GM12891 (cell line): ENCODE measurements at regions not wholly inside any gene's neighbourhood (a gene's known extent, or its start where the extent isn't known, plus 50 kb on each side); places are given as distances from the start of the nearest gene placed in this dataset.
"Not testable (repeated sequence)": the region's sequence is repeated elsewhere in the genome, so short reads cannot be mapped to it uniquely, and the experiment has no call there.

ENCODE experiments used
- DNase-seq: peaks from one replicate; pipeline ENCODE4 v3.0.0; 2011; ENCODE audit warnings: low spot score; ENCODE audit not compliant: insufficient read length
- FAIRE-seq: peaks from 2 replicates; lab custom pipeline; 2011; peaks lifted over from hg19 to GRCh38; lab: Jason Lieb, UNC
- PAX5 ChIP-seq: IDR thresholded peaks from 2 replicates; pipeline ENCODE4 v1.6.1; 2011; ENCODE audit warnings: low read length, moderate library complexity, mild to moderate bottlenecking; ENCODE audit not compliant: insufficient read depth, severe bottlenecking
- POLR2A ChIP-seq: IDR thresholded peaks from 2 replicates; pipeline ENCODE4 v1.6.1; 2011; ENCODE audit warnings: low read depth, low read length, control low read depth
- POLR2AphosphoS5 ChIP-seq: IDR thresholded peaks from 2 replicates; pipeline ENCODE4 v1.6.1; 2011; ENCODE audit warnings: low read depth, low read length, control low read depth
- POU2F2 ChIP-seq: IDR thresholded peaks from 2 replicates; pipeline ENCODE4 v1.6.1; 2011; ENCODE audit warnings: low read depth, mild to moderate bottlenecking, control low read depth, low read length, moderate library complexity
- SPI1 ChIP-seq: IDR thresholded peaks from 2 replicates; pipeline ENCODE4 v1.6.1; 2011; ENCODE audit warnings: low read depth, low read length, control low read depth
- TAF1 ChIP-seq: IDR thresholded peaks from 2 replicates; pipeline ENCODE4 v1.6.1; 2011; ENCODE audit warnings: low read depth, low read length, control low read depth

GRCh38 chrX:144648788-144649187 lies 598.5 kb upstream of the SPANXN1 start:
- no peak for TF ChIP-seq TAF1
- TF ChIP-seq POU2F2: no peak
- TF ChIP-seq POLR2AphosphoS5: no peak
- no peak for TF ChIP-seq POLR2A
- TF ChIP-seq PAX5: no peak
- no peak for TF ChIP-seq SPI1
- DNase-seq: no peak
- FAIRE-seq: no peak

- TF ChIP-seq PAX5 (no peak), SPI1 (no peak), POU2F2 (no peak), TAF1 (no peak), POLR2AphosphoS5 (no peak), POLR2A (no peak)
- FAIRE-seq (no peak), DNase-seq (no peak)
Measured at GRCh38 chrX:144681501-144681900, 565.8 kb upstream of the SPANXN1 start.

- no peak for FAIRE-seq
Measured at GRCh38 chrX:144683247-144683646, 564.1 kb upstream of the SPANXN1 start.

GRCh38 chrX:144709841-144710240 lies 537.5 kb upstream of the SPANXN1 start:
- no peak for TF ChIP-seq POLR2AphosphoS5
- no peak for TF ChIP-seq PAX5
- TF ChIP-seq POLR2A: no peak
- TF ChIP-seq POU2F2: no peak
- TF ChIP-seq SPI1: no peak
- TF ChIP-seq TAF1: no peak
- FAIRE-seq (no peak), DNase-seq (no peak)

More at GRCh38 chrX:144683247-144683646, 564.1 kb upstream of the SPANXN1 start:
- no peak for DNase-seq
- no peak for TF ChIP-seq POLR2AphosphoS5
- TF ChIP-seq POU2F2: no peak
- no peak for TF ChIP-seq TAF1
- no peak for TF ChIP-seq POLR2A
- TF ChIP-seq SPI1: no peak
- no peak for TF ChIP-seq PAX5

GRCh38 chrX:144715337-144715736 lies 532.0 kb upstream of the SPANXN1 start:
- no peak for FAIRE-seq
- DNase-seq: no peak
- TF ChIP-seq PAX5 (no peak), POLR2AphosphoS5 (no peak), POU2F2 (no peak), TAF1 (no peak), POLR2A (no peak), SPI1 (no peak)

GRCh38 chrX:144716187-144716586 lies 531.1 kb upstream of the SPANXN1 start:
- TF ChIP-seq PAX5: no peak
- no peak for TF ChIP-seq SPI1
- TF ChIP-seq POLR2AphosphoS5: no peak
- no peak for TF ChIP-seq POU2F2
- TF ChIP-seq TAF1: no peak
- TF ChIP-seq POLR2A: no peak
- FAIRE-seq (no peak), DNase-seq (no peak)

- FAIRE-seq (no peak), DNase-seq (no peak)
- TF ChIP-seq TAF1 (no peak), POU2F2 (no peak), POLR2AphosphoS5 (no peak), PAX5 (no peak), POLR2A (no peak), SPI1 (no peak)
Measured at GRCh38 chrX:144717682-144718081, 529.6 kb upstream of the SPANXN1 start.

- no peak for DNase-seq
- FAIRE-seq: no peak
- TF ChIP-seq PAX5 (no peak), TAF1 (no peak)
Measured at GRCh38 chrX:144722307-144722706, 525.0 kb upstream of the SPANXN1 start.

GRCh38 chrX:144730471-144730870 lies 516.8 kb upstream of the SPANXN1 start:
- DNase-seq: no peak
- FAIRE-seq: no peak
- TF ChIP-seq PAX5: no peak
- TF ChIP-seq POLR2A: no peak
- TF ChIP-seq POU2F2: no peak
- TF ChIP-seq POLR2AphosphoS5: no peak
- TF ChIP-seq TAF1: no peak
- no peak for TF ChIP-seq SPI1

- no peak for FAIRE-seq
- TF ChIP-seq POLR2AphosphoS5 (no peak), POLR2A (no peak), POU2F2 (no peak), SPI1 (no peak), PAX5 (no peak), TAF1 (no peak)
- DNase-seq: no peak
Measured at GRCh38 chrX:144732588-144732987, 514.7 kb upstream of the SPANXN1 start.

GRCh38 chrX:144738246-144738645 lies 509.1 kb upstream of the SPANXN1 start:
- FAIRE-seq: no peak
- DNase-seq: no peak
- no peak for TF ChIP-seq SPI1
- no peak for TF ChIP-seq TAF1
- no peak for TF ChIP-seq PAX5
- TF ChIP-seq POLR2A: no peak
- no peak for TF ChIP-seq POU2F2
- no peak for TF ChIP-seq POLR2AphosphoS5

GRCh38 chrX:144768540-144768939 lies 478.8 kb upstream of the SPANXN1 start:
- FAIRE-seq (no peak), DNase-seq (no peak)
- no peak for TF ChIP-seq SPI1
- TF ChIP-seq POU2F2: no peak
- TF ChIP-seq PAX5: no peak
- TF ChIP-seq TAF1: no peak
- TF ChIP-seq POLR2AphosphoS5: no peak
- no peak for TF ChIP-seq POLR2A

- DNase-seq, FAIRE-seq: not testable (repeated sequence)
Measured at GRCh38 chrX:144783528-144783927, 463.8 kb upstream of the SPANXN1 start.
